Hematopoietic multipotent progenitor cell treated with erythropoietin and hydrocortisone succinate and interleukin-3 and kit ligand, for 8 days (in vitro differentiated cells): ENCODE measurements at regions not wholly inside any gene's neighbourhood (a gene's known extent, or its start where the extent isn't known, plus 50 kb on each side); places are given as distances from the start of the nearest gene placed in this dataset.

Source experiments
- DNase-seq: peaks from one replicate; pipeline ENCODE4 v3.0.0-alpha.2; 2015

- no peak for DNase-seq
Measured at GRCh38 chr10:44788147-44789129, 122.7 kb upstream of the TMEM72 start.

- DNase-seq, result no peak
Measured at GRCh38 chr10:44792119-44792775, 118.9 kb upstream of the TMEM72 start.

- DNase-seq, result no peak
Measured at GRCh38 chr10:44799966-44800365, 111.2 kb upstream of the TMEM72 start.

- no peak for DNase-seq
Measured at GRCh38 chr10:44801383-44802327, 109.5 kb upstream of the TMEM72 start.

GRCh38 chr10:44803862-44804261 lies 107.3 kb upstream of the TMEM72 start:
- no peak for DNase-seq

GRCh38 chr10:44804661-44805060 lies 106.5 kb upstream of the TMEM72 start:
- no peak for DNase-seq

- no peak for DNase-seq
Measured at GRCh38 chr10:44805466-44806210, 105.5 kb upstream of the TMEM72 start.

GRCh38 chr10:44806950-44807349 lies 104.2 kb upstream of the TMEM72 start:
- DNase-seq, result no peak

GRCh38 chr10:44807451-44807850 lies 103.7 kb upstream of the TMEM72 start:
- DNase-seq, result no peak

GRCh38 chr10:44809647-44810046 lies 101.5 kb upstream of the TMEM72 start:
- no peak for DNase-seq

GRCh38 chr10:44811072-44811471 lies 100.1 kb upstream of the TMEM72 start:
- DNase-seq, result no peak

- no peak for DNase-seq
Measured at GRCh38 chr10:44813201-44813600, 97.9 kb upstream of the TMEM72 start.

GRCh38 chr10:44814929-44815328 lies 96.2 kb upstream of the TMEM72 start:
- DNase-seq, result no peak

- no peak for DNase-seq
Measured at GRCh38 chr10:44818041-44818649, 93.0 kb upstream of the TMEM72 start.

GRCh38 chr10:44818701-44819127 lies 92.4 kb upstream of the TMEM72 start:
- DNase-seq, result no peak

GRCh38 chr10:44820094-44820493 lies 91.0 kb upstream of the TMEM72 start:
- no peak for DNase-seq

GRCh38 chr10:44821290-44821689 lies 89.8 kb upstream of the TMEM72 start:
- no peak for DNase-seq

- DNase-seq, result no peak
Measured at GRCh38 chr10:44822349-44822748, 88.8 kb upstream of the TMEM72 start.

- DNase-seq, result no peak
Measured at GRCh38 chr10:44822966-44823365, 88.2 kb upstream of the TMEM72 start.

GRCh38 chr10:44824607-44825006 lies 86.5 kb upstream of the TMEM72 start:
- DNase-seq, result no peak

GRCh38 chr10:44827431-44828006 lies 83.6 kb upstream of the TMEM72 start:
- no peak for DNase-seq
